OCI-LY7 (cell line): ENCODE measurements at regions not wholly inside any gene's neighbourhood (a gene's known extent, or its start where the extent isn't known, plus 50 kb on each side); places are given as distances from the start of the nearest gene placed in this dataset.

Experiments used
- BruUV-seq: library from RNA; stranded (reverse); fragments of 400-500 nt; replicated peaks from 2 replicates; lab custom pipeline; 2021; lab: Mats Ljungman, UMichigan
- CTCF ChIA-PET: fragments of 300-600 bp; sonication (Branson Sonifier 250); formaldehyde crosslinking; loops from one replicate; lab custom pipeline; 2022; ENCODE audit warnings: antibody characterized with exemption; ENCODE audit not compliant: unreplicated experiment; lab: Charles Lee
- POLR2A ChIA-PET: fragments of 300-600 bp; sonication (Branson Sonifier 250); formaldehyde crosslinking; loops from one replicate; lab custom pipeline; 2022; ENCODE audit warnings: antibody characterized with exemption; lab: Charles Lee
- DNase-seq: peaks from one replicate; pipeline ENCODE4 v3.0.0-alpha.2; 2015; ENCODE audit warnings: low spot score
- H2AFZ ChIP-seq: fragments of 200-600 bp; sonication (generic), shearing (Covaris generic); 2 replicates; pipeline ENCODE4 v1.6.1; 2014; ENCODE audit warnings: mild to moderate bottlenecking, antibody characterized with exemption, low read length, moderate library complexity
- H3K27ac ChIP-seq: fragments of 200-600 bp; sonication (generic); 2 replicates; pipeline ENCODE4 v1.5.1; 2014; ENCODE audit warnings: mixed run types, low read depth, mild to moderate bottlenecking, moderate library complexity, low read length, inconsistent platforms; ENCODE audit not compliant: poor library complexity, severe bottlenecking
- H3K36me3 ChIP-seq: fragments of 200-600 bp; sonication (generic); 2 replicates; pipeline ENCODE4 v1.6.1; 2014; ENCODE audit warnings: mild to moderate bottlenecking, antibody characterized with exemption, low read length, moderate library complexity, mixed read lengths; ENCODE audit not compliant: insufficient read depth
- H3K4me1 ChIP-seq: fragments of 200-600 bp; sonication (generic); 2 replicates; pipeline ENCODE4 v1.5.1; 2014; ENCODE audit warnings: mild to moderate bottlenecking, low read length; ENCODE audit not compliant: insufficient read depth, poor library complexity, severe bottlenecking
- H3K4me2 ChIP-seq: fragments of 200-600 bp; sonication (generic); 2 replicates; pipeline ENCODE4 v1.6.1; 2014; ENCODE audit warnings: mild to moderate bottlenecking, low read length
- H3K4me3 ChIP-seq: fragments of 200-600 bp; sonication (generic); 2 replicates; pipeline ENCODE4 v1.5.1; 2014; ENCODE audit warnings: mild to moderate bottlenecking, low read depth, low read length; ENCODE audit not compliant: poor library complexity, severe bottlenecking
- H3K79me2 ChIP-seq: fragments of 200-600 bp; sonication (generic); 2 replicates; pipeline ENCODE4 v1.6.1; 2016; ENCODE audit warnings: low read depth, mild to moderate bottlenecking, low read length, moderate library complexity, mixed read lengths; ENCODE audit not compliant: insufficient read depth
- H3K9me2 ChIP-seq: fragments of 200-600 bp; sonication (generic); 2 replicates; pipeline ENCODE4 v1.6.1; 2016; ENCODE audit warnings: mild to moderate bottlenecking, low read length, mixed read lengths; ENCODE audit not compliant: insufficient read depth
- H3K9me3 ChIP-seq: fragments of 200-600 bp; sonication (generic); 2 replicates; pipeline ENCODE4 v1.6.1; 2014; ENCODE audit warnings: mild to moderate bottlenecking, mixed run types, low read length, mixed read lengths
- H4K20me1 ChIP-seq: fragments of 200-600 bp; sonication (generic); 2 replicates; pipeline ENCODE4 v1.6.1; 2014; ENCODE audit warnings: mild to moderate bottlenecking, antibody characterized with exemption, low read length, moderate library complexity, mixed read lengths; ENCODE audit not compliant: insufficient read depth
- CTCF ChIP-seq: fragments of 200-600 bp; sonication (generic); conservative IDR thresholded peaks from 2 replicates; pipeline ENCODE4 v1.5.1; 2014; ENCODE audit warnings: mild to moderate bottlenecking, antibody characterized with exemption, low read length, moderate library complexity, mixed read lengths
- EZH2phosphoT487 ChIP-seq: fragments of 200-600 bp; sonication (generic); IDR thresholded peaks from 2 replicates; pipeline ENCODE4 v1.6.1; 2018; ENCODE audit warnings: low read depth, borderline replicate concordance, mild to moderate bottlenecking, mixed run types, antibody characterized with exemption, low read length, moderate library complexity, mixed read lengths
- intact Hi-C: fragments of 100-400 bp; cut with micrococcal nuclease; formaldehyde crosslinking; loops from one replicate; pipeline ENCODE4 v1.10.0; 2022; ENCODE audit not compliant: unreplicated experiment

DNA sequence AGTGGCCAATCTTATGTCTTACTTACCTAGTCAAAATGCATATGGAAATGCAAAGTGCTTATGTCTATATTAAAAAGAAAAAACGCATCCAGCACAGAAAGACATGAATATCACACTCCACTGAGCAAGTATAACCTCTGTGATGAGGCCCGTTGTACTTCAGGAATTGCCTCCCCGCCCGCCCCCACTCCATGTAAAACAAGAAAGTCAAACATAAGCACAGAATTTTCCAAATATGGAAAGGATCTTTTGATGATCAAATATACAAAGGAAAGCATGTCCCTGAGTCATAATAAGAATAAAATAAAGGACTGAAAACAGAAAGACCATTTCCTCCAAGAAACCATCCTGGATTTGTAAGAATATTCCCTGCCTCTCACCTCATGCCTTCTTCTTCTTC is 229.1 kb downstream of the BAMBI start:
- H4K20me1 ChIP-seq = no peaks in the 10 kb centered on the region
- intact Hi-C loops = no loop called here
- no peak overlapping the region for H2AFZ ChIP-seq
- ChIA-PET POLR2A (no interaction called here), CTCF (no interaction called here)
- H3K4me3 ChIP-seq = no peak overlapping the region
- DNase-seq = no peak
- no TSS peak for BruUV-seq
- TF ChIP-seq CTCF (no peak), EZH2phosphoT487 (no peak)
- no peaks in the 10 kb centered on the region for H3K79me2 ChIP-seq
- no peaks in the 10 kb centered on the region for H3K9me3 ChIP-seq
- H3K4me2 ChIP-seq = no peak overlapping the region
- H3K9me2 ChIP-seq = no peaks in the 10 kb centered on the region
- H3K27ac ChIP-seq = no peak overlapping the region
- H3K36me3 ChIP-seq = no peaks in the 10 kb centered on the region
- no peaks in the 10 kb centered on the region for H3K4me1 ChIP-seq

DNA sequence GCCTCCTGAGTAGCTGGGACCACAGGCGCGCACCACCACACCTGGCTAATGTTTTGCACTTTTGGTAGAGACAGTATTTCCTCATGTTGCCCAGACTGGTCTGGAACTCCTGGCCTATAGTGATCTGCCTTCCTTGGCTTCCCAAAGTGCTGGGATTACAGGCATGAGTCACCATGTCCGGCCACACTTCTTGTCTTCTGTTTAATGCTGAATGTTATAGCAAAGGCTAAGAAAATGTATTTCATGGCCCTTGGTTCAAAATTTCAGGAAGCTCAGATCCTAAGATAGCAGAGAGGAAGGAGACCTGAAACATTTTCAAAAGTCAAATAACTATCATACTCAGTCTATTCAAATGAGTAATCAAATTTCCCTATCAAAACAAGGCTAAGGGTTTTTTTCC is 229.6 kb downstream of the BAMBI start:
- no peaks in the 10 kb centered on the region for H3K9me3 ChIP-seq
- H3K27ac ChIP-seq = no peak overlapping the region
- intact Hi-C loops = no loop called here
- POLR2A ChIA-PET = no interaction called here
- CTCF ChIA-PET = no interaction called here
- no peak overlapping the region for H2AFZ ChIP-seq
- H3K4me1 ChIP-seq = no peaks in the 10 kb centered on the region
- no peak for TF ChIP-seq EZH2phosphoT487
- no peak for TF ChIP-seq CTCF
- no peaks in the 10 kb centered on the region for H4K20me1 ChIP-seq
- H3K36me3 ChIP-seq = no peaks in the 10 kb centered on the region
- no peaks in the 10 kb centered on the region for H3K9me2 ChIP-seq
- no peak overlapping the region for H3K4me2 ChIP-seq
- no peak overlapping the region for H3K4me3 ChIP-seq
- DNase-seq = no peak
- no peaks in the 10 kb centered on the region for H3K79me2 ChIP-seq
- no TSS peak for BruUV-seq

GRCh38 chr10:28909875-28910274 is 232.6 kb downstream of the BAMBI start:
- POLR2A ChIA-PET = no interaction called here
- H2AFZ ChIP-seq = no peak overlapping the region
- no peak overlapping the region for H3K4me2 ChIP-seq
- no peaks in the 10 kb centered on the region for H3K79me2 ChIP-seq
- no peaks in the 10 kb centered on the region for H3K36me3 ChIP-seq
- H3K9me3 ChIP-seq = no peaks in the 10 kb centered on the region
- no peak overlapping the region for H3K27ac ChIP-seq
- BruUV-seq = no TSS peak
- DNase-seq = no peak
- CTCF ChIA-PET = no interaction called here
- intact Hi-C loops = no loop called here
- H3K4me1 ChIP-seq = no peaks in the 10 kb centered on the region
- H4K20me1 ChIP-seq = no peaks in the 10 kb centered on the region
- H3K4me3 ChIP-seq = no peak overlapping the region
- TF ChIP-seq CTCF (no peak), EZH2phosphoT487 (no peak)
- H3K9me2 ChIP-seq = no peaks in the 10 kb centered on the region
